Uterus (tissue), 2 donors: ENCODE measurements at regions not wholly inside any gene's neighbourhood (a gene's known extent, or its start where the extent isn't known, plus 50 kb on each side); places are given as distances from the start of the nearest gene placed in this dataset.

Source experiments
- POLR2A ChIP-seq, 2 donors: fragments of 450-650 bp; IDR thresholded peaks; one replicate each; pipeline ENCODE4 v1.6.1; 2016; ENCODE audit warnings: antibody characterized with exemption in 2 of 2, mild to moderate bottlenecking in 1 of 2, moderate library complexity in 1 of 2
- TF ChIP-seq, protein P1 (sequence below), 4 experiments: fragments of 200-600 bp in 2 of 4; fragments of 450-650 bp in 2 of 4; sonication (generic) in 2 of 4; IDR thresholded peaks; one replicate each; pipeline ENCODE4 v1.5.1; 2016 to 2019; ENCODE audit warnings: antibody characterized with exemption in 4 of 4, mild to moderate bottlenecking in 2 of 4, moderate library complexity in 1 of 4

- TF ChIP-seq, protein P1, sequence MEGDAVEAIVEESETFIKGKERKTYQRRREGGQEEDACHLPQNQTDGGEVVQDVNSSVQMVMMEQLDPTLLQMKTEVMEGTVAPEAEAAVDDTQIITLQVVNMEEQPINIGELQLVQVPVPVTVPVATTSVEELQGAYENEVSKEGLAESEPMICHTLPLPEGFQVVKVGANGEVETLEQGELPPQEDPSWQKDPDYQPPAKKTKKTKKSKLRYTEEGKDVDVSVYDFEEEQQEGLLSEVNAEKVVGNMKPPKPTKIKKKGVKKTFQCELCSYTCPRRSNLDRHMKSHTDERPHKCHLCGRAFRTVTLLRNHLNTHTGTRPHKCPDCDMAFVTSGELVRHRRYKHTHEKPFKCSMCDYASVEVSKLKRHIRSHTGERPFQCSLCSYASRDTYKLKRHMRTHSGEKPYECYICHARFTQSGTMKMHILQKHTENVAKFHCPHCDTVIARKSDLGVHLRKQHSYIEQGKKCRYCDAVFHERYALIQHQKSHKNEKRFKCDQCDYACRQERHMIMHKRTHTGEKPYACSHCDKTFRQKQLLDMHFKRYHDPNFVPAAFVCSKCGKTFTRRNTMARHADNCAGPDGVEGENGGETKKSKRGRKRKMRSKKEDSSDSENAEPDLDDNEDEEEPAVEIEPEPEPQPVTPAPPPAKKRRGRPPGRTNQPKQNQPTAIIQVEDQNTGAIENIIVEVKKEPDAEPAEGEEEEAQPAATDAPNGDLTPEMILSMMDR (IDR thresholded peaks at IDR 0.05): no peak
- TF ChIP-seq POLR2A (IDR thresholded peaks at IDR 0.05): no peak
These were observed 281.0 kb upstream of the MAOA start for GRCh38 chrX:43375136-43375535.
